KOPT-K1 (cell line): ENCODE measurements at regions not wholly inside any gene's neighbourhood (a gene's known extent, or its start where the extent isn't known, plus 50 kb on each side); places are given as distances from the start of the nearest gene placed in this dataset.
"Not testable (repeated sequence)": the region's sequence is repeated elsewhere in the genome, so short reads cannot be mapped to it uniquely, and the experiment has no call there.

Experiments
- H3K27ac ChIP-seq: fragments of 200-600 bp; sonication (generic); 2 replicates; pipeline ENCODE4 v1.5.1; 2016; ENCODE audit warnings: antibody characterized with exemption, mild to moderate bottlenecking, low read depth, low read length; ENCODE audit not compliant: poor library complexity, severe bottlenecking
- H3K36me3 ChIP-seq: fragments of 200-600 bp; sonication (generic); 2 replicates; pipeline ENCODE4 v1.5.1; 2017; ENCODE audit warnings: antibody characterized with exemption, mild to moderate bottlenecking, low read length, moderate library complexity; ENCODE audit not compliant: insufficient read depth
- H3K9me3 ChIP-seq: fragments of 200-600 bp; sonication (generic); 2 replicates; pipeline ENCODE4 v1.5.1; 2017; ENCODE audit warnings: antibody characterized with exemption, low read length, mild to moderate bottlenecking; ENCODE audit not compliant: insufficient read depth, poor library complexity, severe bottlenecking

GRCh38 chr2:192657362-192657761, 462.6 kb upstream of the TMEFF2 start:
- Histone ChIP-seq H3K36me3 (no peaks in the 10 kb centered on the region), H3K27ac (no peak overlapping the region), H3K9me3 (no peaks in the 10 kb centered on the region)

GRCh38 chr2:192655916-192656315, 461.2 kb upstream of the TMEFF2 start:
- no peaks in the 10 kb centered on the region for H3K9me3 ChIP-seq
- no peaks in the 10 kb centered on the region for H3K36me3 ChIP-seq
- H3K27ac ChIP-seq, result no peak overlapping the region

GRCh38 chr2:192645811-192646598, 451.3 kb upstream of the TMEFF2 start:
- Histone ChIP-seq H3K9me3 (no peaks in the 10 kb centered on the region), H3K36me3 (no peaks in the 10 kb centered on the region), H3K27ac (no peak overlapping the region)

- H3K36me3 ChIP-seq, result no peaks in the 10 kb centered on the region
- no peaks in the 10 kb centered on the region for H3K9me3 ChIP-seq
- H3K27ac ChIP-seq, result no peak overlapping the region
These were observed 439.8 kb upstream of the TMEFF2 start for GRCh38 chr2:192634557-192634956.

GRCh38 chr2:192628017-192628416, 433.3 kb upstream of the TMEFF2 start:
- Histone ChIP-seq H3K9me3 (no peaks in the 10 kb centered on the region), H3K36me3 (no peaks in the 10 kb centered on the region), H3K27ac (no peak overlapping the region)

GRCh38 chr2:192615105-192615504, 420.4 kb upstream of the TMEFF2 start:
- H3K36me3 ChIP-seq, result no peaks in the 10 kb centered on the region
- no peak overlapping the region for H3K27ac ChIP-seq
- H3K9me3 ChIP-seq, result no peaks in the 10 kb centered on the region

- no peaks in the 10 kb centered on the region for H3K36me3 ChIP-seq
- H3K27ac ChIP-seq, result no peak overlapping the region
- no peaks in the 10 kb centered on the region for H3K9me3 ChIP-seq
These were observed 409.6 kb upstream of the TMEFF2 start for GRCh38 chr2:192604295-192604694.

GRCh38 chr2:192598649-192599048, 403.9 kb upstream of the TMEFF2 start:
- not testable (repeated sequence) for H3K27ac ChIP-seq, H3K36me3 ChIP-seq, H3K9me3 ChIP-seq

GRCh38 chr2:192593561-192593960, 398.8 kb upstream of the TMEFF2 start:
- Histone ChIP-seq H3K27ac (no peak overlapping the region), H3K9me3 (no peaks in the 10 kb centered on the region), H3K36me3 (no peaks in the 10 kb centered on the region)

- no peaks in the 10 kb centered on the region for H3K36me3 ChIP-seq
- H3K9me3 ChIP-seq, result no peaks in the 10 kb centered on the region
These were observed 396.9 kb upstream of the TMEFF2 start for GRCh38 chr2:192591617-192592016.

GRCh38 chr2:192585418-192585817, 390.7 kb upstream of the TMEFF2 start:
- no peak overlapping the region for H3K27ac ChIP-seq
- no peaks in the 10 kb centered on the region for H3K9me3 ChIP-seq
- H3K36me3 ChIP-seq, result no peaks in the 10 kb centered on the region

More at GRCh38 chr2:192591617-192592016, 396.9 kb upstream of the TMEFF2 start:
- H3K27ac ChIP-seq, result no peak overlapping the region

- Histone ChIP-seq H3K36me3 (no peaks in the 10 kb centered on the region), H3K9me3 (no peaks in the 10 kb centered on the region), H3K27ac (no peak overlapping the region)
These were observed 390.2 kb upstream of the TMEFF2 start for GRCh38 chr2:192584976-192585375.

GRCh38 chr2:192579965-192580700, 385.4 kb upstream of the TMEFF2 start:
- H3K9me3 ChIP-seq, result no peaks in the 10 kb centered on the region
- no peaks in the 10 kb centered on the region for H3K36me3 ChIP-seq
- no peak overlapping the region for H3K27ac ChIP-seq

GRCh38 chr2:192578780-192579179, 384.0 kb upstream of the TMEFF2 start:
- Histone ChIP-seq H3K27ac (no peak overlapping the region), H3K36me3 (no peaks in the 10 kb centered on the region)

GRCh38 chr2:192577706-192578105, 383.0 kb upstream of the TMEFF2 start:
- H3K9me3 ChIP-seq, result no peaks in the 10 kb centered on the region
- H3K27ac ChIP-seq, result no peak overlapping the region
- no peaks in the 10 kb centered on the region for H3K36me3 ChIP-seq

More at GRCh38 chr2:192578780-192579179, 384.0 kb upstream of the TMEFF2 start:
- no peaks in the 10 kb centered on the region for H3K9me3 ChIP-seq

GRCh38 chr2:192574552-192574951, 379.8 kb upstream of the TMEFF2 start:
- Histone ChIP-seq H3K36me3 (no peaks in the 10 kb centered on the region), H3K27ac (no peak overlapping the region), H3K9me3 (no peaks in the 10 kb centered on the region)
